ENCODE measurements at regions not wholly inside any gene's neighbourhood (a gene's known extent, or its start where the extent isn't known, plus 50 kb on each side); places are given as distances from the start of the nearest gene placed in this dataset.

DNA sequence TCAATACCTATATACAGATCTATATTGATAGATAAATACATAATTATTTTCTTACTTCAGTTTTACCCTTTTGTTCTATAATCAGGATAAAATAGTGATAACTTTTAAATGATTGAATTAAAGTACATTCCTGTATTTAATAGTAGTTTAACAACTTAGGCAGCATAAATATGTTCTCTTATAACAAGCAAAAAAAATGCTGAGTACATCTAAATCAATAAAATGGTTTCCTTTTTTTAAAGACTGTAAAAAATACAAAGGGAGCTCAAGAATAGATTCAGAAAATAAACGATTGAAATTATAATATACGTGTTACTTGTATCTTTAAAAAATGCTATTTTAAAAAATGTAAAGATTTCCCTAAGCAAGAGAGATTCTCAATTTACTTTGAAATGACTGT lies 393.7 kb upstream of the TMEM132C start:
- no peaks in the 10 kb centered on the region for H3K79me2 ChIP-seq (ENCODE audit: control insufficient read depth, insufficient read depth, low read length)
- H3K4me1 ChIP-seq (ENCODE audit: control insufficient read depth, extremely low read depth, insufficient read depth, low read length), result no peaks in the 10 kb centered on the region
- intact Hi-C loops (cut with micrococcal nuclease) (no loop called here), dilution Hi-C loops (cut with MboI; ENCODE audit: extremely low pct_ligation_motif_present, low sequenced_read_pairs) (no loop called here)
- no peaks in the 10 kb centered on the region for H4K20me1 ChIP-seq (replicated peaks; ENCODE audit: control insufficient read depth, extremely low read depth, insufficient read depth, low read length)
- H3K36me3 ChIP-seq (ENCODE audit: control insufficient read depth in 2 of 2, extremely low read depth in 1 of 2, insufficient read depth in 2 of 2, low read length in 2 of 2), result no peaks in the 10 kb centered on the region
- H3K9ac ChIP-seq (replicated peaks; ENCODE audit: extremely low read depth, insufficient read depth, low read length), result no peak overlapping the region
- CTCF ChIA-PET, result no interaction called here
- POLR2A ChIA-PET, result no interaction called here
- H3K4me2 ChIP-seq (ENCODE audit: insufficient read depth, low read length), result no peak overlapping the region
- H2AFZ ChIP-seq (ENCODE audit: low read depth, low read length), result no peak overlapping the region
- FAIRE-seq (no peak), DNase-seq (ENCODE audit: low read depth, low spot score) (no peak)
- H3K27ac ChIP-seq (ENCODE audit: insufficient read depth, low read depth, low read length), result no peak overlapping the region
- no peaks in the 10 kb centered on the region for H3K9me1 ChIP-seq (replicated peaks; ENCODE audit: control insufficient read depth, extremely low read depth, insufficient read depth, low read length)
- no peaks in the 10 kb centered on the region for H3K27me3 ChIP-seq (ENCODE audit: control insufficient read depth in 2 of 2, insufficient read depth in 2 of 2, low read length in 2 of 2)
- no peak overlapping the region for H3K4me3 ChIP-seq (replicated peaks in 1 of 3; ENCODE audit: insufficient read depth in 1 of 3, low read depth in 1 of 3, low read length in 3 of 3)
- no peak for TF ChIP-seq JUN (IDR thresholded peaks at IDR 0.05; ENCODE audit: borderline replicate concordance, insufficient read depth, insufficient read length, low read depth)
- no peak for TF ChIP-seq FOS (IDR thresholded peaks at IDR 0.05; ENCODE audit: borderline replicate concordance, insufficient read depth, low read length)
- no TSS peak for BruUV-seq (replicated peaks)
- peaks cover 1% of the 10 kb centered on the region for H3K9me3 ChIP-seq (replicated peaks; ENCODE audit: control insufficient read depth, insufficient read depth, low read length)

DNA sequence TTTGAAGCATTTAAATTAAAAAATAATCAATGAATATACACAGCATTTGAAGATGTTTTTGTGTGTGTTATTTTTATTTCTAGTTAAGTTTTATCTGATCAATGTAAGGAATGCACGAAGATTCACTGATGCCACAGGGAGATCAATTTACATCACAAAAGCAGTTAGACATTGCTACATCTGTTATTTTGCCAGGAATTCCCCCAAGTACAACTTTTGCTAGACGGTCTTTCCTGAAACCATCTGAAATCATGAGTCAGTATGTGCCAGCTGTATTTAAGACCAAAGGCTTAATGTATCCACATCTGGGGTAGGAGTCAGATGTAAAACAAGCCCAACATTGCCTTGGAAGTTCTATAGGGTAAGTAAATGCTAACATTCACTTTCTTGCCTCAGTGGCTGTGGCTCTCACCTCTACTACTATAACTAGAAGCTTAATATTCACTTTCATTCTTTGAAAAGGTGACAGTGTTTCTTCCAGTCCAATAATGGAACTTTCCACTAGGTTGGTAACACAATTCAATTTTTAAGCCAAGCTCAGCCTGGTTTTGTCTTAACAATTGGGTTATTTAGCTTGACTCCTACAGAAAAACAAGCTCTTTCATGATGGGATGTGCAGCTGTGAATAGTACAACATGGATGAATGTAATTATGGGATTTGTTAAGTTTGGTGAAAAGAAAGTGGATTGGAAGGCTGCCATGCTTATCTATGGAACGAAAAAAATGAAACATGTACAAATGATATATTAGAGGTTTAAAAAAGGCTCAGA lies 385.4 kb upstream of the TMEM132C start:
- H3K9me3 ChIP-seq (replicated peaks; ENCODE audit: control insufficient read depth, insufficient read depth, low read length), result peaks cover 5% of the 10 kb centered on the region
- no peak for FAIRE-seq
- H3K4me1 ChIP-seq (ENCODE audit: control insufficient read depth, extremely low read depth, insufficient read depth, low read length), result no peaks in the 10 kb centered on the region
- H4K20me1 ChIP-seq (replicated peaks; ENCODE audit: control insufficient read depth, extremely low read depth, insufficient read depth, low read length), result no peaks in the 10 kb centered on the region
- H3K36me3 ChIP-seq (ENCODE audit: control insufficient read depth in 2 of 2, extremely low read depth in 1 of 2, insufficient read depth in 2 of 2, low read length in 2 of 2), result no peaks in the 10 kb centered on the region
- TF ChIP-seq EZH2 (IDR thresholded peaks at IDR 0.05; ENCODE audit: borderline replicate concordance, low read depth, low read length, severe bottlenecking) (no peak), POLR2A (IDR thresholded peaks at IDR 0.05; ENCODE audit: low read depth, low read length) (no peak), MYC (IDR thresholded peaks at IDR 0.05; ENCODE audit: low read depth, low read length) (no peak), POLR2AphosphoS5 (IDR thresholded peaks at IDR 0.05; ENCODE audit: insufficient read depth, low read depth, low read length) (no peak), GATA2 (IDR thresholded peaks at IDR 0.05; ENCODE audit: insufficient read depth, insufficient read length, low read depth, low read length) (no peak)
- TF ChIP-seq, protein P1, sequence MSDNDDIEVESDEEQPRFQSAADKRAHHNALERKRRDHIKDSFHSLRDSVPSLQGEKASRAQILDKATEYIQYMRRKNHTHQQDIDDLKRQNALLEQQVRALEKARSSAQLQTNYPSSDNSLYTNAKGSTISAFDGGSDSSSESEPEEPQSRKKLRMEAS (IDR thresholded peaks at IDR 0.05; ENCODE audit: insufficient read depth, insufficient read length), result no peak
- dilution Hi-C loops (cut with MboI; ENCODE audit: extremely low pct_ligation_motif_present, low sequenced_read_pairs) (no loop called here), intact Hi-C loops (cut with micrococcal nuclease) (no loop called here)
- H3K4me2 ChIP-seq (ENCODE audit: insufficient read depth, low read length), result no peak overlapping the region
- CTCF ChIA-PET, result no interaction called here
- H3K27ac ChIP-seq (ENCODE audit: insufficient read depth, low read depth, low read length), result no peak overlapping the region
- no TSS peak for BruUV-seq (replicated peaks)
- H3K9ac ChIP-seq (replicated peaks; ENCODE audit: extremely low read depth, insufficient read depth, low read length), result no peak overlapping the region
- H2AFZ ChIP-seq (ENCODE audit: low read depth, low read length), result no peak overlapping the region
- POLR2A ChIA-PET, result no interaction called here
- no peaks in the 10 kb centered on the region for H3K79me2 ChIP-seq (ENCODE audit: control insufficient read depth, insufficient read depth, low read length)
- DNase-seq (ENCODE audit: low read depth, low spot score), result no peak
- no peaks in the 10 kb centered on the region for H3K9me1 ChIP-seq (replicated peaks; ENCODE audit: control insufficient read depth, extremely low read depth, insufficient read depth, low read length)
- H3K27me3 ChIP-seq (ENCODE audit: control insufficient read depth in 2 of 2, insufficient read depth in 2 of 2, low read length in 2 of 2), result no peaks in the 10 kb centered on the region
- H3K4me3 ChIP-seq (replicated peaks in 1 of 3; ENCODE audit: insufficient read depth in 1 of 3, low read depth in 1 of 3, low read length in 3 of 3), result no peak overlapping the region

All from endothelial cell of umbilical vein (primary cell).